Retina (tissue), 1 donor: ENCODE measurements at regions not wholly inside any gene's neighbourhood (a gene's known extent, or its start where the extent isn't known, plus 50 kb on each side); places are given as distances from the start of the nearest gene placed in this dataset.
"Not testable (repeated sequence)": the region's sequence is repeated elsewhere in the genome, so short reads cannot be mapped to it uniquely, and the experiment has no call there.

ENCODE experiments used
- DNase-seq: peaks from one replicate; pipeline ENCODE4 v3.0.0-alpha.2; 2016

DNA sequence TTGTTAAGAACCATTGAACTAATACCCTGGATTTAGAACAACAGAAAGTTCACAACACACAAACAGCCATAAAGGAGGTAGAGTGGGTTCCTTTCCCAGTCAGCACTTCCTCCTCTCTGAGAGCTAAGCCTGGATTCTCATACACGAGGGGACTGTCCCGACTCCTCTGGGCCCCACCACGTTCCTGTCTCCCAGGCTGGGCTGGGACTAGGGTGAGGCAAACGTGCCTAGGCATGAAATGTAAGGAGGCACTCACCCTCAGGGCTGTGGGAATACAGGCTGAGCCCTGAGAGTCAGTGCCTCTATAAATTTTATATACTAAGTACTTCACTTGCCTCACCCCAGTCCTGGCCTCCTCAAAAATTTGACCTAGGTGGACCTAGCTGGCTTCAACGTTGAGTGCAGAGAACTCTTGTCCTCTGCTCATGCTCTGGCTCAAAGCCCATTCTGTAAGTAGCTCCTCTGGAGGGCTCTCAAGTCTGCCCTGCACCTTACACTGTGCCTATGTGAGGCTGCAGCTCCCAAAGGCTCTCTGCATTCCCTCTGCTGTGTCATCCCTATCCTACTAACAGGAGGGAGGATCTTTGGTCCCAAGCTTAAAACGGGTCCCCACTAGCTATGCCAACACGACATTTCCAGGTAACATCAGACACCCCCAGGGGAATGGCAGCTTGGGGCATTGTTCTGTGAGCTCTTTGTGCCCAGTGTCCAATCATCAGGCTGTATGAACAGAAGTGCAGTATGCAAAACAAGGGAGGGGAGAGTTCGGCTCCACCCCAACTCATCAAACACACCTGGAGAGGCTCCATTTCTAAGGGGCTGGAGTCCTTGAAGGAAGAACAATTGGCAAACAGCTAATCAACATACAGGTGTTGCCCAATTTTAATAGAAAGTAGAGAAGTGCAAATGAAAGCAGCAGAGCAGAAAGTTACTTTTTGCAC, 233.2 kb downstream of the RPLP1 start:
- DNase-seq = no peak

DNA sequence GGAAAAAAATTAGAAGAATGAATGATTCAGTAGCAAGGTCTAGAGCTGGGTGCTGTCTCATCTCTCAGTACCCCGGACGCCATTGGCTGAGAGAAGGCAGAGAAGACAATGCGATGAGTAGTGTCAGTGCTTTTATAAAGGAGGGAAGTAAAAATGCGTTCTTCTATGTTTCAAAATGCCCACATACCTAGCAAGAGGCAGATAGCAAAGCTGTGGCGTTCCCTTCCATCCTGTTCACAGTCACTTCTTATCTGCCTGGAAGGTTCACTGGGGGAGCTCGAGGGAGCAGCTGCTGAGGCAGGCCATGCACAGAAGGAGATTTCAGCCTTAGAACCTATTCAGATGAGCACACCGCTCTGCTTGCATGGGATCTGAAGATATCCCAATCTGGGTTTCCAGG, 234.0 kb downstream of the RPLP1 start:
- no peak for DNase-seq

DNA sequence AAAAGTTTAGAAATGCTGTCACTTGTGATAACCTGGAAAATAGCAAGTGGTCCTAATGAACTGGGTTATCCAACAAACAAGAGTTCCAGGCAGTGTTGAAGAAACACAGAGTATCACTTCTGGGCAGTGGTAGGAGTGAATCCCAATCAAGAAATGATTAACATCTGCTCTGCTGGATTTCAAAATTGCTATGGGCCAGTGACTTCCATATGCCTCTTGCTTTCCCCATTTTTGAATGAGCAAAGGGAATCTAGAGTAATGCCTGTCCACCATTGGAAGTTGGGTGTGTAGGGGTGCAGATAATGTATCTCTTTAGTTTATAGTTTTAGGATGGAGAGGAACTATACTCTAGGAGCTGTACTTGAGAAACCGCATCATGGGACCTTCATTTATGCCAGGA, 236.5 kb downstream of the RPLP1 start:
- no peak for DNase-seq

DNA sequence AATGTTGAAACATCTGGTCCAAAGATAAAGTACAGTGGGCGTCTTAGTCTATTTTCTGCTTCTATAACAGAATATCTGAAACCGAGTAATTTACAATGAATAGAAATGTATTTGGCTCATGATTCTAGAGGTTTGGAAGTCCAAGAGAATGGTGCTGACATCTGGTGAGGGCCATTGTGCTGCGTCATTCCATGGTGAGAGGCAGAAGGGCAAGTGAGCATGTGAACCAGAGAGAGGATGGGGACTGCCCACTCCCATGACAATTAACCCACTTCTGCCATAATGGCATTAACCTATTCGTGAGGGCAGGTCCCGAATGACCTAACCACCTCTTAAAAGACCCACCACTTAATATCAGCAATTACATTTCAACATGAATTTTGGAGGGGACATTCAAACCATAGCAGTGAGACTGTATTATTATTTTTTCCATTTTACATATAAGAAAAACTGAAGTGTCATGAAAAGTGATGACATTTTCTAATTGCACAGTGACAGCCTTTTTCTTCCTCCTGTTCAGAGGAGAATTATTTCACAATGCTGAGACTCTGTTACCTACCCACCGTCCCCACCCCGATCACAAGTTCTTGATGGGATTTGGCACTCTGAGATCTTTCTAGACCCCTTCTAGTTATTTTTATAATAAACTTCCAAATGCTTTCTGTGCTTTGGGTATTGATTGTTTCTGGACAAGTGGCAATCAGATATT, 238.8 kb downstream of the RPLP1 start:
- DNase-seq = no peak

DNA sequence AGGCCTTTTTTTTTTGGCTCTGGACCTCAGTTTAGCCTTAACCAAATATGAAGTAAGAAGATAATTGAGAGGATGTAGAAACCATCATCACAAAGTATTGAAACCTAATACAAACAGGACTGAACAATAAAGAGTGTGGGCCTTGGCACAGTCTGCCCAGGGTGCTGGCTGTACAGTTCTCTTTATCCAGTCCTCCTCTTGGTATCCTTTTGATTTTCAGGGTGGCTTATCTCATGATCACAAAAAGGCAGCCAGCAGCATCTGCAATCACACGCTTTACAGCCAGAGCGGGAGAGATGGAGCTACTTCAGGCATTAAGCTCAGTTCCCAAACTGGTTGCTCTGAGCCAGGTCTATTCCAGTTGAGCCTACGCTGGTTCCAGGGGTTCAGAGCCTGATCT, 239.7 kb downstream of the RPLP1 start:
- no peak for DNase-seq

DNA sequence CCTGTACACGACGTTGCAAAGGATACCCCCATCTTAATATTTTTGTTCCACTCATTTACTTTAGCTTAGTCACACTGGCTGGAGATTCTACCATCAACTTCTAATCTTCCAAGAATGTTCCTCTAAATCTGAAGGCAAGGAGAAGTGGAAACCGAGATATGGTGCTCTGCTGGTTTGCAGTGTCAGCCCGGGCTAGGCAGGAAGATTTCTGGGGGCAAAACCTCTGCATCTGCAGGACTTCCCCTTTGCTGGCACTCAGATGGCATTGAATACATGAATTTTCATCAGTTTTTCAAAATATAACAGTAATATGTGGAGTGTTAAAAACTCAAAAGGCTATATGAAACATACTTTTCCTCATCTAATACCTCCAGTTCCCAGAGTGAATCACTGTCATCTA, 240.4 kb downstream of the RPLP1 start:
- DNase-seq = no peak

DNA sequence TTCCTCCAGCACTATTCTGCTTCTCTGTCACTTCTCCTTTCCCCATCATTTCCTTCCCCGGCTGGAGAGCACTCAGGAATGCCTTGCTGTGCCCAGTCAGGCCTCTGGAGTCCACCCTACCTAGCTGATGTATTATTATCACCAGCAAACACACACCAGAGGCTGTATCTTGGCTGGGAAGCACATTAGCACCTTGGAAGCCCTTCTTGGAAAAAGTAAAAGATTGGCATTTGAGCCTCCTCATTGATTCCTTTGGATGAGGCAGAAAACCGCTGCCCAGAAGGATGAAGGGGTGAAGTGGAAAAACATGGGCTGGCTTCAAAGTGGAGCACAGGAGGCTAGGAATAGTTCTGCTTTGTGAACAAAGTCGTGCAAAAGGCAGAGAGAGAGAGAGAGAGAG, 244.3 kb downstream of the RPLP1 start:
- no peak for DNase-seq

DNA sequence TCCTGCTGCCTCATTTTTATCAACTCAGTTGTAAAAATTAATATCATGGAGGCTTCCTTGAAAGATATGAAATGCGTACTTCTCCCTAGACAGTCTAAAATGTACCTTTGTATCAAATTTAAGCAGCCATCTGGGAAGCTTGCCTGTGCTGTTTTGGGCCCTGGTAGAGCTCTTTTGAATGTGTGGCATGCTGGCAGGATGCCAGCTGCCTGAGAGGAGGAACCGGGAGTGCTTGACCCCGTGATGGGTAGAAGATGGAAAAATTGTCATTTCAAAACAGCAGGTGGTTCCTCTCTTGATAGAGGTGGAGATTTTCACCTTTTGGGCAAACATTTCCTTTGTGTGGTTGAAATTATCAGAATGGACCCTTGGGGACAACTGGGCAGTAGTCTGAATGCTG, 245.3 kb downstream of the RPLP1 start:
- DNase-seq = no peak

DNA sequence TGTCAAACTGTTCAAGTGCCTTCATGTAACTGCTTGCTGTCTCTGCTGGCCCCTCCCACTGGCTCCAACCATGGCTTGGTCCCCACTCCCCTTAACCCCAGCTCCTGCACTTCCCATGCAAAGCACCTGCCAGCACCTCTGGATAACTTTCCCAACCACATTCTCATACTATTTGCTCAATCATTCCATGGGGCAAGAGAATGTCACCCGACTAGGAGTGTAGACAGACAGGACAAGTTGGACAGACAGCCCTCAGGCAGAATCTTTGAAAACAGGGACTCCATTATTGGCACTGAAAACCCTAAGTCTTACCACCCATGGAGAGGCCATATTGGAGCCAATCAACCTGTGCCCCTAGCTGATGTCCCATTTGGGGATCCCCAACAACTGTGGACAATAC, 246.5 kb downstream of the RPLP1 start:
- no peak for DNase-seq

DNA sequence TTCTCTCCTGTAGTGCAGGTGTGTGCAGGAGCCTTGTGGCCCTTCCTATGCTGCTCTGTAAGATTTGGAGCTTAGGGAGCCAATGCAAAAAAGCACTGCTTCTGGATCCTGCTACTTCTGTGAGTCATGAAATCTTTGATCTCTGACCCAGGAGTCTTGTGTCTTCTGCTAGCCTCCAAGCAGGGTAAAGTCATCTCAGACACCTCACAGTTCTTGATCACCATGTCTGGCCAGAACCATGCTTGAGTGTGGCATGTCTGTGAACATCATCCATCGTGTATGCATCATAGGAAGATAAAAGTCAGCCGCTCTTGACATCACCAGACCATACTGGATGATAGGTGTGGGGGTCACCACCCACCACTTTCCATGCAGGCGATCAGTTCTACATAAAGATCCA, 247.8 kb downstream of the RPLP1 start:
- DNase-seq = no peak

DNA sequence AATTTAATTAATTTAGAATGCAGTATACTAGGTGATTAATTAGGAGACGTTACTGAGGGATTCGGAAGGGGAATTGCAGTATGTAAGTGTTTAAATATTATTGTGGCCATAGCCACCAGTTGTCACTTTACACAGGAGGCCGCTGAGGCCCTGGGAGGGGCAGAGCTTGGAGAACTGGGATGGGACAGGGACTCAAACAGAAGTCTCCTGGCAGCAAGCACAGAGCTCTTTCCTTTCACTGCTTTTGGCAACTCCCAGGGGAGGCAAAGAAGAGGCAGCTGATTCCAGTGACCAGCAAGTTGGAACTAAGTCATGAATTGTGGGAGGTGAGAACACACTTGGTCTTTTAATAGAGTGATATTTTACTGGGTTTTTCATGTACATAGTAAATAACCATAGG, 248.6 kb downstream of the RPLP1 start:
- no peak for DNase-seq

DNA sequence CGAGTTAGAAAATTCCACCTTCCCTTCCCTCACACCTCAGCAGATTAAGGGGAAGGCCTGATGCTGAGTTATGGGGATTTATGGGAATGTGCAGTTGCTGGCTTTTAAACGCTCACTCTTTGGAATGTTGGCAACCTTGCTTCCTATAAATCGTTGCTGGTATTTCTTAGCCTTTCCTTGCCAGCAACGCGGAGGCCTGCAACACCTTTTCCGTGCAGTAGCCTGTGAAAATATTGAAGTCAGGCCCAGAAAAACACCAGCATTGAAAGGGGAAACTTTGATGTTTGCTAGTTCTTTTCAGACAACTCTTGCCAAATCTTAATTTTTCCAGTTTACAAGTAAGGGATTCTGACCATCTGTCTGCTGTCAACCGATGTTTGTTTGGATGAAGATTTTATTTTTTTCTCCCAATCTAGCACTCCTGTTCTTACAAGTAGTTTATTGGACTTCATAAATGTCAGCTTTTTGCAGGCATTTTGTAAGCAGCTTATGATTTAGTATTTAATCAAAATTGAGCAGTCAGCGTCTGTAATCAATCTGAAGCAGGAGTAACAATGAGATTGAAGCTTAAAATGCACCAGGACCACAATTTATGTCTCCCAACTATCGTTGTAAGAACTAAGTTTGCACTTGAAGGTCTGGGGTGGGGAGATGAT, 251.0 kb downstream of the RPLP1 start:
- DNase-seq = no peak

DNA sequence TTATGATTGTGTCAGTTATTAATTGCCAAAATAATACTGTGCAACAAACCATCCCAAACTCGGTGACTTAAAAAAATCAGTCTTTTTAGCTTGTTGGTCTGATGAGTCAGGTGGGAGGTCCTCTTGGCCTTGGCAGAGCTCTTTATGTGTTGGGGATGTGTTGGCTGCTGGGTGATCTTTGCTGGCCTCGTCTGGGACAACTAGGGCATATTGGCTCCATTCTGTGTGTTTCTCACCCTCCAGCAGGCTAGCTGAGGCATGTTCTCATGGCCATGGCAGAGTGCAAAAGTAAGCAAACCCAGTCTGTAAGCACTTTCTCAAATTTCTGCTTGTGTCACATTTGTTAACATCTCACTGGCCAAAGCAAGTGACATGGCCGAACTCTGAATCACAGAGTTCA, 251.6 kb downstream of the RPLP1 start:
- no peak for DNase-seq

DNA sequence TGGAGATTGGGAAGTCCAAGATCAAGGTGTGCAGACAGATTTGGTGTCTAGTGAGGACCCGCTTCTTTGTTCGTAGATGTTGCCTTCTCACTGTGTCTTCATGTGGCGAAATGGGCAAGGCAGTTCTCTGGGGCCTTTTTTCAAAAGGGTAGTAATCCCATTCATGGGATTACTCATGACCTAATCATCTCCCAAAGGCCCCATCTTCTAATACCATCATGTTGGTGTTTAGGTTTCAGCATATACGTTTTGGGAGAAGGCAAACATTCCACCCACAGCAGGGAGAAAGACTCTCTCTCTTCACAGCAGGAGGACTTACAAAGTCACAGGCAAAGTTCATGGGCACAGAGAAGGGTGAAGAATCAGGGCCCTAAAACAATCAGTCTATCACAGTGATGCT, 252.1 kb downstream of the RPLP1 start:
- DNase-seq = no peak

DNA sequence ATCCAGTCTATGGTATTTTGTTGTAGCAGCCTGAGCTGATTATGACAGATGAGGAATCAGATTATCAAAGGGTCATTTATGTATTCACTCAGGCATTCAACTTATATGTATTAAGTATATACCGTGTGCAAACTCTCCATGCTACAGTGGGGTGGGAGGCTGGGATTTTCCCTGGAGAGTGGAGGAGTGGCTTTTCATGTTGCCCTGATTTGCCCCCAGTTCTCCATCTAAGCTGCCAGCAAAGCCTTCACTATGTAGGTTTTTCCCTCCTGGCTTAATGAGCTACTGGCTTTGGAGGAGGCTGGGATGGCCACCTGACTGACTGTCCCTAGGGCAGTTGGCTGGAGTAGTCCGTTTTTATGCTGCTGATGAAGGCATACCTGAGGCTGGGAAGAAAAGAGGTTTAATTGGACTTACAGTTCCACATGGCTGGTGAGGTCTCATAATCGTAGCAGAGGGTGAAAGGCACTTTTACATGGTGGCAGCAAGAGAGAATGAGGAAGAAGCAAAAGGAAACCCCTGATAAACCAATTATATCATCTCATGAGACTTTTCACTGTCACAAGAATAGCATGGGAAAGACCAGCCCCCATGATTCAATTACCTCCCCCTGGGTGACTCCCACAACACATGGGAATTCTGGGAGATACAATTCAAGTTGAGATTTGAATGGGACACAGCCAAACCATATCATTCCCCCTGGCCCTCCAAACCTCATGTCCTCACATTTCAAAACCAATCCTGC, 253.9 kb downstream of the RPLP1 start:
- DNase-seq = no peak

DNA sequence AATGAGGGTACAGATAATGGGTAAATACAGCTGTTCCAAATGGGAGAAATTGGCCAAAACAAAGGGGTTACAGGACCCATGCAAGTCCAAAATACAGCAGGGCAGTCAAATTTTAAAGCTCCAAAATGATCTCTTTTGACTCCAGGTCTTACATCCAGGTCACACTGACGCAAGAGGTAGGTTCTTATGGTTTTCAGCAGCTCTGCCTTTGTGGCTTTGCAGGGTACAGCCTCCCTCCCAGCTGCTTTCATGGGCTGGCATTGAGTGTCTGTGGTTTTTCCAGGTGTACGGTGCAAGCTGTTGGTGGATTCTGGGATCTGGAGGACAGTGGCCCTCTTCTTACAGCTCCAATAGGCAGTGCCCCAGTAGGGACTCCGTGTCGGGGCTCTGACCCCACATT, 254.6 kb downstream of the RPLP1 start:
- not testable (repeated sequence) for DNase-seq

DNA sequence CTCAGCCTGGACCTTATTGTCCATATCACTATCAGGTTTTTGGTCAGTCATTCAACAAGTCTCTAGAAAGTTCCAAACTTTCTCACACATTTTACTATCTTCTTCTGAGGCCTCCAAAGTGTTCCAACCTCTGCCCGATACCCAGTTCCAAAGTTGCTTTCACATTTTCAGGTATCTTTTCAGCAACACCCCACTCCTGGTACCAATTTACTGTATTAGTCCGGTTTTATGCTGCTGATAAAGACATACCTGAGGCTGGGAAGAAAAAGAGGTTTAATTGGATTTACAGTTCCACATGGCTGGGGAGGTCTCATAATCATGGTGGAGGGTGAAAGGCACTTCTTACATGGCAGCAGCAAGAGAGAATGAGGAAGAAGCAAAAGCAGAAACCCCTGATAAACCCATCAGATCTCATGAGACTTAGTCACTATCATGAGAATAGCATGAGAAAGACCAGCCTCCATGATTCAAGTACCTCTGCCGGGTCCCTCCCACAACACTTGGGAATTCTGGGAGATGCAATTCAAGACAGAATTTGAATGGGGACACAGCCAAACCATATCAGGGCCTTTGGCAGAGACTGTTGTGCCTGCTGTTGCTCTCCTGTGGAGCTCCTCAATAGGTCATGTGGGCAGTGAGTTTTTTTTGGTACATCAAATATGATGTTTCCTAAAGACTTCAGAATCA, 256.0 kb downstream of the RPLP1 start:
- not testable (repeated sequence) for DNase-seq

DNA sequence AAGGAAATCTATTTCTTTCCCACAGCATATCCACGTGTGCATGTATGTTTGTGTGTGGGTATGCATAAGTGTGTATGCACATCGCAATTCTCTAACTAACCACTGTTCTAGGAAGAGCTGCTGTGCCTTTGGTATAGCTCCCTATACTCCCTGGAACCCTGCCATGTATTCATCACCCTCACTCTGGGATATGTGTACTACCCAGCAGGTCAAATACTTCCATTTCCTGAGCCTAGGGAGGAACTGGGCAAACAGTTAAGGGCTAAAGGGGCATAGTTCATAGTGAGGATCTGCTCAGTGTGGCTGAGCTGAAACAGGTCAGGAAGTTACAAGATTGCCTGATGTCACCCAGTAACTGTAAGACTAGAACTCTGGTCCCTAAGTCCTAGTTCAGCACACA, 260.4 kb downstream of the RPLP1 start:
- DNase-seq = no peak

DNA sequence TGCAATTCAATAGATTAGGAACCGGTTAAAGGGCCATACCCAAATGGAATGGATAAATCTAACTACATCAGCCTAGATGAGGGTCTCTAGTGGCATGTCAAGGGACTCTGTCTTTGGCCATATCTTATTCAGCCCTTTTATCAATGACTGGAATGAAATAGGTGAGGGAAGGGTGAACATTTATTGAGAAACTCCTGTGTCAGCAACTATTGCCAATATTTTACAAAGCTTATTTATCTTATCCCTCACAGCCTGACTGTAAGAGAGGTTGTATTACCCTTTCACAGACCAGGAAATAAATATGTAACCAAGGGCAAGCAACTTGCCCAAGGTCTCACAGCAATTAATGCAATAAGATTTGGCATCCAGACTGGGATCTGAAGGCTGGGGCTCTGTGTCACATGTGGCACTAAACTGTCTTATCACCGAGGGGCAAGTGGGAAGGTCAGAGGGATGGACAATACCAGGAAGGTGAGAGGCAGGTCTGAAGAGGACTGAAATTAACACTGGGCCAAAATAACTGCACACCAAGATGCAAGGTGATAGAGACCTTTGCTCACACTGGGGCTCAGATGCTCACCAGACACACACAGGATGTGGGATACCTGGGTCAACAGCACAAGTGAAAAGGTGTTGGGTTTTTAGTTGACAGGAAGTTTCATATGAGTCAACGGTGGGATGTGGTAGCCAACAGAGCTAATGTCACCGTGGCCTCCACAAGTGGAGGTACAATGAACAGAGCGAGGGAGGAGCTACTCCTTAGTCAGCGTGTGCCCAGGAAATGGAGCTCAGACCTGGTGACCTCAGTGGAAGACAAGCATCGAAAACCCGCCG, 261.3 kb downstream of the RPLP1 start:
- no peak for DNase-seq

DNA sequence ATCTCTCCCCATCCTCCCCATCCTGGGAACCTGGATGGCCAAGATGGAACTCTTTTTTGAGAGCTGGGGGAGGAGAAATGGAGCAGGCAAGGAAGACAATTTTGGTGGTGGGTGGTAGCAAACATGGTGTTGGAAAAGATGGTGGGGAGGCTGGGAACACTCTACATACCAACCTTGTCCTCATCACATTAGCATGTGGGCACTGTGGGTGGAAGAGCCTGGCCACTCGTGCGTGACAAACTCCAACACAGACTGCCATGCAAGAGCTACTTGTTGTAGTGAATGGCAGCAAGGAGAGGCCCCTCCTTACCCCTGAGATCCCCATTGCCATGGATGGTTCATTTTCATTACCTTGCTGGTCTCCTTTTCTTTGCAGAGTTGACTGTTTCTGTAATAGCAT, 262.6 kb downstream of the RPLP1 start:
- DNase-seq = no peak

DNA sequence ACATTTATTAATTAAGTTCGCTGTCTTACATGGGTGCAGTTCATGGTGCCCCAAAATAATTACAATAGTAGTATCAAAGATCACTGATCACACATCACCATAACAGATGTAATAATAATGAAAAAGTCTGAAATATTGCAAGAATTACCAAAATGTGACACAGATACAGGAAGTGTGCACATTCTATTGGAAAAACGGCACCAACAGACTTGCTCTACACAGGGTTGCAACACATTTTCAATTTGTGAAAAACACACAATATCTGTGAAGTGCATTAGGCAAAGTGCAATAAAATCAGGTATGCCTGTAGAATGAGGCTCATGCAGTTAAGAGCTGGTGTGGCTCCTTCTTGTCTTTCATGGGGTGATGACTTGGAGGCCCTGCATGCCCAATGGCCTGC, 265.8 kb downstream of the RPLP1 start:
- DNase-seq = no peak

DNA sequence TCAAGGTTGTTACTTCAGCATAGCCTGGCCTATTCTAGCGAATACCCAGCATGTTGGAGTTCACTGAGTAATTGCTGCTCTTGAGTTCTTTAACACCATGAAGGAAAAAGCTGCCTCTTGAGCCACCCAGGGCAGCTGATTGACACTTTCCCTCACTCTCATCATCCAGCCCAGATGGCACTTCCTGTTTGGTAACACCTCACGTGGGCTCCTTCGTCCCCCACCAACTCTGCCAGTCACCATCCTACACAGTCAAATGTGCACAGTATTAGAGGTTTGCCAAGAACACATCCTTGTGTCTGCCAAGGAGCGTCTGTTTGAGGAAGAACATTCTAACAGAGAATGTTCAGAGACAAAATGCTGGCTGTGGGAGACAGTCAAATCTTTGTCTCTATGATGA, 266.3 kb downstream of the RPLP1 start:
- DNase-seq = no peak
